ENCODE measurements at regions not wholly inside any gene's neighbourhood (a gene's known extent, or its start where the extent isn't known, plus 50 kb on each side); places are given as distances from the start of the nearest gene placed in this dataset.

- DNase-seq (ENCODE audit: low read depth, low spot score) (no peak), ATAC-seq (no peak)
- BruUV-seq (replicated peaks) = no TSS peak
- Histone ChIP-seq H3K4me1 (ENCODE audit: control insufficient read depth, insufficient read depth, low read length) (no peaks in the 10 kb centered on the region), H3K36me3 (ENCODE audit: control insufficient read depth, insufficient read depth, low read length) (no peaks in the 10 kb centered on the region), H3K27ac (ENCODE audit: low read length) (no peak overlapping the region), H3K4me3 (ENCODE audit: low read depth in 2 of 2, low read length in 2 of 2) (no peak overlapping the region), H3K27me3 (ENCODE audit: control insufficient read depth, insufficient read depth, low read length) (no peaks in the 10 kb centered on the region), H3K9me3 (ENCODE audit: control insufficient read depth, insufficient read depth, low read depth, low read length) (no peaks in the 10 kb centered on the region)
- in situ Hi-C loops (cut with HindIII; ENCODE audit: low pct_unique_long_range_greater_than_20kb, low sequenced_read_pairs) = no loop called here
- CTCF ChIA-PET = no interaction called here
- intact Hi-C loops (cut with micrococcal nuclease; ENCODE audit: unreplicated experiment) = no loop called here
- POLR2A ChIA-PET = no interaction called here
- TF ChIP-seq REST (IDR thresholded peaks at IDR 0.05; ENCODE audit: insufficient read depth in 1 of 2, low read depth in 2 of 2, low read length in 1 of 2) (no peak), SIN3A (IDR thresholded peaks at IDR 0.05; ENCODE audit: borderline replicate concordance, insufficient read depth, low read depth, low read length) (no peak), POLR2AphosphoS5 (IDR thresholded peaks at IDR 0.05; ENCODE audit: low read depth, low read length) (no peak), CTCF (IDR thresholded peaks at IDR 0.05) (no peak), TCF7L2 (IDR thresholded peaks at IDR 0.05; ENCODE audit: low read depth, low read length) (no peak)
Observed at GRCh38 chrX:19213610-19214152, 91.4 kb upstream of the ADGRG2 start.

- in situ Hi-C loops (cut with HindIII; ENCODE audit: low pct_unique_long_range_greater_than_20kb, low sequenced_read_pairs) (no loop called here), intact Hi-C loops (cut with micrococcal nuclease; ENCODE audit: unreplicated experiment) (no loop called here)
- no peaks in the 10 kb centered on the region for H3K4me1 ChIP-seq (ENCODE audit: control insufficient read depth, insufficient read depth, low read length)
- no peak overlapping the region for H3K4me3 ChIP-seq (ENCODE audit: low read depth in 2 of 2, low read length in 2 of 2)
- H3K27me3 ChIP-seq (ENCODE audit: control insufficient read depth, insufficient read depth, low read length) = no peaks in the 10 kb centered on the region
- ATAC-seq (no peak), DNase-seq (ENCODE audit: low read depth, low spot score) (no peak)
- H3K27ac ChIP-seq (ENCODE audit: low read length) = no peak overlapping the region
- H3K36me3 ChIP-seq (ENCODE audit: control insufficient read depth, insufficient read depth, low read length) = no peaks in the 10 kb centered on the region
- POLR2A ChIA-PET = no interaction called here
- H3K9me3 ChIP-seq (ENCODE audit: control insufficient read depth, insufficient read depth, low read depth, low read length) = no peaks in the 10 kb centered on the region
- TF ChIP-seq POLR2AphosphoS5 (IDR thresholded peaks at IDR 0.05; ENCODE audit: low read depth, low read length) = no peak
- no peak for TF ChIP-seq SIN3A (IDR thresholded peaks at IDR 0.05; ENCODE audit: borderline replicate concordance, insufficient read depth, low read depth, low read length)
- no peak for TF ChIP-seq CTCF (IDR thresholded peaks at IDR 0.05)
- TF ChIP-seq REST (IDR thresholded peaks at IDR 0.05; ENCODE audit: insufficient read depth in 1 of 2, low read depth in 2 of 2, low read length in 1 of 2) = no peak
- TF ChIP-seq TCF7L2 (IDR thresholded peaks at IDR 0.05; ENCODE audit: low read depth, low read length) = no peak
- CTCF ChIA-PET = no interaction called here
- no TSS peak for BruUV-seq (replicated peaks)
Observed at GRCh38 chrX:19214311-19214710, 92.0 kb upstream of the ADGRG2 start.

Measured in Panc1 (cell line).